T-helper 2 cell treated with Interferon-gamma antibody and Interleukin-4, amounts not matched to agents 100 ng/mL and 5 ng/mL, for 36 hours (primary cell): ENCODE measurements at regions not wholly inside any gene's neighbourhood (a gene's known extent, or its start where the extent isn't known, plus 50 kb on each side); places are given as distances from the start of the nearest gene placed in this dataset.
"Not testable (repeated sequence)": the region's sequence is repeated elsewhere in the genome, so short reads cannot be mapped to it uniquely, and the experiment has no call there.

Experiments
- intact Hi-C: fragments of 100-400 bp; cut with micrococcal nuclease; formaldehyde crosslinking; loops from one replicate; pipeline ENCODE4 v1.15.1; 2023

DNA sequence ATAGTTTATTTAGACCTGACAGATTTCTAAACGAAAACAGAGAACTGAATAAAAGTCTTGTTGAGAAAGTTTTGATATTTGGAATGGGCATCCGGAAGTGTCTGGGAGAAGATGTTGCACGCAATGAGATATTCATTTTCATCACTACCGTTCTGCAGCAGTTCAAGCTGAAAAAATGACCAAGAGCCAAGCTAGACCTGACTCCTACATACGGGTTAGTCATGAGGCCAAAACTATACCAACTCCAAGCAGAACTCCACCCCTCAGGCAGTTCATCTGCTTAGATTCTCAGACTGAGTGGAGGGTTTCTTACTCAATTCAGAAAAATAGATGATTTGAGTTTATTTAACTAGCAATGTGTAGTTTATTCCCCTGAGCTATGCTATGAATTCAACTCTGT lies 95.4 kb upstream of the ANXA1 start:
- intact Hi-C loops = no loop called here

DNA sequence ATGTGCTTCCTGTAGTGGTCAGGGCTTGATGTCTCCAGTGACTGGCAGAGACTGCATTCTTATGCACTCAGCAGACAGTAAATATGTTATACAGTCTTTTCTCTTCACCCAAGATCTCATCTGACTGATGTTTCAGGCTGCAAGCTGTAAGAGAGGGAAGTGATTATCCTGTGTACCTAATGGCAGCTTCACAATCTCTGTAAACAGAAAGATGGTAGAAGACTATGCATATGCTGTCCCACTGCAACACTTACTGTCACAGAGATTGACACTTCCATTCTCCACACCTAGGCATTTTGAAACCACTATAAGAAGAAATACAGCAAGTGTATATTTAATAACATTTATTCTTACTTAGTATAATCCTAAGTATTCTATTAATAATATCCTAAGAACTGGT lies 97.6 kb upstream of the ANXA1 start:
- intact Hi-C loops = no loop called here

DNA sequence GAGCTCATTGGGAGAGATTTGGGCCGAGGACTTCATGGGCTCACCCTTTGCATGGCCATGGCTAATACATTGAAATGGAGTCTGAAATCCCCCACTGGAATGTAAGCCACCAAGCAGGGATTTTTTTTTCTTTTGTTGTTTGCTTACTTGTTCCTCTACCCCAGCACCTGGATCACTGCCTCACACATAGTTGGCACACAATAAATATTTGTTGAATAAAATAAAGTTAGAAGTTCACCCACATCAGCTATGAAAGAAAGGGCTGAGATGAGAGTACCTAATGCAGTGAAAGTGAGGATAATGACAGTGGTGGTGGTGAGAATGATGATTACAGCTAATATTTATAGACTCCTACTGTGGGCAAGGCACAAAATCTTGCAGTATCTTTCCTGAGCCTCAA lies 98.1 kb upstream of the ANXA1 start:
- intact Hi-C loops = no loop called here

DNA sequence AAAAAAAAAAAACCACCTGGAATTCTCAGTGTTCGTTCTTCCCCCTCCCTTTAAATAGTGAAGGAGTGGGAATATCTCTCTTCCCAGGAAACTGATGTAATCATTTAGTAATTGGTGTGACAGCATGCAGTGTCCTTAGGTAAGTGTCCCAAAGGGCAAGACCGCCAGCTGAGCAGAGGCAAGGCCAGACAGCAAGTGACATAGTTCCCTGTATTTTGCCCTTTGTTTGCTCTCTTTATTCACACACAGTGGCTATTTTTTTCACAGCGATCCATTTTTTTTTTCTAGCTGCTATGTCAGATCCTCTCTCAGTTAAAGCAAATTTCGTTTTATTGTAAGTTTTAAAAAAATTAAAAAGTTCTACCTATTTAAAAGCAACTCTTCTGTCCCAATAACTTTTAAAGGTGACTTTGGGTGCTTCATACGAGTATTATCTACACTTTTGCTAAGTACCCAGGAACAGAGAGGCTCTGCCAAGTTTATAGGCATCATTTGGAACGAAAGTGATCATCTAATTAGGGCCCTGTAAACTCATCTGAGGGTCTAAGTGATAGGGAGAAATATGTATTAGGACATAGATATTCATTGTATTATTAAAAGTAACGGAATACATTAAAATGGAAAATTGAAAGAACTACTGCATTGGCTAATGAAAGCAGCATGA lies 98.2 kb upstream of the ALDH1A1 start:
- intact Hi-C loops = no loop called here

DNA sequence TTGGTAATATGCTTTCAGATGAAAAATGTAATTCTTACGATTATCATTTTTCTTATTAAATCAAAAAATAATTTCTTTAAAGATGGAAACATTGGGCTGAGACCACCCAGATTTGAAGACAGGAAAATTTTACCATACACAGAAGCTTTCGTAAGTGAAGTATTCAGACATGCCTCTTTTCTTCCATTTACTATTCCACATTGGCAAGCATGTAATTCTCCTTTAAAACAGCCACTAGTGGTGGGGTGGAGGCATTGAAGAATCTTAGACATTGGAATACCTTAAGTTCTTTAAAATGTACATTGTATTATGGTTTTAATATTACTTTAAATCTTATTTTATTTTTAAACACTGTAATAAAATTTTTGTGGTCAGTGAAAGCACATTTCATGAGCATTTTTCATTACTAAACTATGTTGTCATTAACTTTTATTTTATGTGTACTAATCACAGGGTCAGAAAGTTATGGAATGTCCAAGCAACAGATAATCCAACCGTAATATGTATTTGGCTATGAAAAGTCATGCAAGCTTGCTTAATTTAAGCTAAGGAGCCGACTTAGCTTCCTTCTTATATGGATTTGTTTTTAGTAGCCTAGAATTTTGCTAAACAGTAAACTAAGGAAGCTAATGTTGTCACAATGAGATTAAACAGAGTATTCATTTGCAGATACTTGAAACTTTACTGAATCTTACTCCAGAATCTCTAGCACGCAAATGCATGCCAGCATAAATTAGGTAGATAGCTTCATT lies 97.4 kb upstream of the ALDH1A1 start:
- intact Hi-C loops = no loop called here

DNA sequence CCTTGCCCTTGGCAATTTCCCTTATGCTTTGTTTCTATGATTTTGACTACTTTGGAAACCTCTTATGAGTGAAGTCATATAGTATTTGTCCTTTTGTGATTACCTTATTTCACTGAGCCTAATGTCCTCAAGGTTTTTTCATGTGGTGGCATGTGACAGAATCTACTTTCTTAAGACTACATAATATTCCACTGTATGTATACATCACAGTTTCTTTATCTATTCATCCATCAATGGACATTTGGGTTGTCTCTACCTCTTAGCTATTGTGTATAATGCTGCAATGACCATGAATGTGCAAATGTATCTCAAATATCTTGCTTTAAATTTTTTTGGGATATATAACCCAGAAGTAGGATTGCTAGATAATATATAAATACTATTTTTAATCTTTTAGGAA lies 96.4 kb upstream of the ALDH1A1 start:
- intact Hi-C loops = no loop called here

DNA sequence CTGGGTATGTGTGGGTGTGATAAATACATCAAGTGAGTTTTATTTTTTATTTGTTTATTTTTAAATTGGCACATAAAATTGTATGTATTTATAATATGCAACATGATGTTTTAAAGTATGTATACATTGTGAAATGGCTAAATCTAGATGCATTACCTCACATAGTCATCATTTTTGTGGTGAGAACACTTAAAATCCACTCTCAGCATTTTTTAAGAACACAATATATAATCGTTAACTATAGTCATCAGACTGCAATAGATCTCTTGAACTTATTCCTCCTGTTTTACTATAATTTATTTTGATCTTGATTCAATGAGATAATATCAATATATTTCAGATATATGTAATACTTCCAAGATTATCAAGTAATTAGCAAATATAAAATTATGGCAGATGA lies 93.9 kb upstream of the ALDH1A1 start:
- intact Hi-C loops = no loop called here

DNA sequence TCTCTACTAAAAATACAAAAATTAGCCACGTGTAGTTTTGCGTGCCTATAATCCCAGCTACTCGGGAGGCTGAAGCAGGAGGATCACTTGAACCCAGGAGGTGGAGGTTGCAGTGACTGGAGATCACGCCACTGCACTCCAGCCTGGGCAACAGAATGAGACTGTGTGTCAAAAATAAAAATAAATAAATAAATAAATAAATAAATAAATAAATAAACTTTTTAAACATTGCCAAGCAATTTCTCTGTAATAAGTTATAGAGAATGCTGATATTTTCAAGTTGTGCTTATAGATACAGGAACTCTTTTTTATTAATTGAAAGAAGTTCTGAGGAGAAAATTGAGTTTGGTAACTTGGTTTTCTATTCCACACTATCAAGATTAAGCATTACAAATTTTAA lies 91.9 kb upstream of the ALDH1A1 start:
- intact Hi-C loops = not testable (repeated sequence)

DNA sequence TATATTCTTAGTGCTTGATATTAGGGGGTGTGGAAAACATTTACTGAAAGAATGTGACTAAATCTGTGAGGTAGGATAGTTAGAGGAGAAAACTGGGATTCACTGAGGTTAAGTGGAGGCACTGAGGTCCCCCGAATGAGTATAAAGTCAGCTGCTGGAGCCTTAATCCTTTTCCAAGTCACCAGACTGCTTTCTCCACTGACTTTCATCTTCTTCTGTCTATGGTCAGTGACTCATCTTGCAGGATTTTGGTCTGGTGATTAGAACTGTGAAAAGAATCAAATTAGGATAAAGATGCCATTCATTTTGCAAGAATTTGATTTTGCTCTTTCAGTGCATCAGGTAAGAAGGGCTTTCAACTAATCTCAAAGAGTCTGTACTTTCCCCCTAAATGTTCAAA lies 89.3 kb upstream of the ALDH1A1 start:
- intact Hi-C loops = no loop called here

DNA sequence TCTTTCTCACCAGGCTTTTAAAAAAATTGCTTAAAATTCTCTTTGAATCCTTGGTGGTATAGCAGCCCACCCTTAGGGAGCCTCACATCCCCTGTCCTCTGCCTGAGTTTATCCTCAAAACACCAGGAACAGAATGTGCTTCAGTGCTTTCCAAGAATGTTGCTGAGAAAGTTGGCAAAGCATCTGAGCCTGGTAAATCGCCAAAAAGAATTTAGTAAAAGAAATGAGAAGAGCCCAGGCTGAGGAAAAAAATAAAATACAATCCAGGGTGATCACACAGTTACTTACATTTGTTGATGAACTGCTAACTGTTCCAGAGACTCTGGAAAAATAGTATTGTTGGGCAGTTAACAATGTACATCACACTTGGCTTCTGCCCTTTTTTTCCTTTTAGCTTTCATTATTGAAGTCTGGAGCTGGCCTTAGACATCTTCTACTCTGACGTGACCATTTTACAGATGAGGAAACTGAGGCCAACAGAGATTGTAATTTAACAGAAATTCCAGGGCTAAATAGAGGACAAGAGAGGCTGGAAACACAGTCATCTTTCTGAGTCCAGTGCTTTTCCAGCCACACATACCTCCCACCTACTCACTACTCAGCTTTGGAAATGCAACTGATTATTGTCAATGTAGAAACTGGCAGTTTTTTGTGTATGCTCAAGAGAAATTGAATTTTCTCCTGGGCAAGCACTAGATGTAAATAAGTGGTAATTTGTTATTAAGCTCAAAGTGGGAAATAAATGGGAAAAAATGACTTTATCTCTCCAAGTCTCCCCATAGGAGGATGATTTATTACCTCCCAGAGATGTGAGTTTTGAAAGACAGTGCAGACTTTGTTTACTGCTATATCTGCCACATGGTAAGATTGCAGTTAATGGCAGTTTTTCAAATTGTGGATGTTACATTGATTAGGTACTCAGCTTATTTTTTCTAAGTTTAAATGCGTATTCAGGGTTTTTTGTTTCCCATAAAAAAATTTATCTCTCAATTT lies 86.7 kb upstream of the ALDH1A1 start:
- intact Hi-C loops = no loop called here

DNA sequence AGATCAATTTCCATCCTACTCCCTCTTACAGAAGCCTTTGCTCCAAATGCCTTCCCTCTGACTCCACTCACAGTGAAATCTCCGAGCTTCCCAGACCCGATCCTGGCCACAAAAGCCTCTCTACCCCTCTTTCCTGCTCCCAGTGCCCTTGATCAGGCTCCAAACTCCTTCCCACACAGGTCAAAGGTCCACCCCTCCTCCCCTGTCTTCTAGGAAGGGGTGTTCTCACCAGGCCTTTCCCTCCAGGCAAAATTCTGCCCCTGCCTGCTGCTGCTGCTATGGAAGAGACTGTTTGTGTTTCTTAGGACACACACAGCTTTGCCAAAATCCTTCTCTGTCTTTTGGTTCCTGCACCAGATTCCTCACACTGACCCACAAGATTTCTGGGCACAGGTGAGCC lies 85.8 kb upstream of the ALDH1A1 start:
- intact Hi-C loops = no loop called here

DNA sequence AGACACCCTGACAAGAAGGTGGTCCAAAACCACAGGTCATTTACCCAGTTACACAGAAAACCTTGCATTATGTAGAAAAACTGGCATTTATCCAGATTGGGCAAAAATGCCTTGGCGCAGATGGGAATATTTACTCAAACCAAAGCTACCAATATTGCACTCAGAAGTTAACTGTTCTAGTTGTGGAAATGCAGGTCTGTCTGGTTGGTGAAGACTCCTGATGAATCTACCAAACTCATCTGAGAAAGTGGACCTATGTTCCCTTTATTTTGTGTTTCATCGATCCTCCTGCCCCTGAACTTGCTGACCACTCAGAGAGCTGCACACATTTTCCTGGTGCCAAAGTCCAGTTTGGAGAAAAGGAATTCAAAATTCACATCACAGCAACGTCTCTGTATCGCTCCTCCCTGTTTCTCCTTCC lies 85.2 kb upstream of the ALDH1A1 start:
- intact Hi-C loops = no loop called here

DNA sequence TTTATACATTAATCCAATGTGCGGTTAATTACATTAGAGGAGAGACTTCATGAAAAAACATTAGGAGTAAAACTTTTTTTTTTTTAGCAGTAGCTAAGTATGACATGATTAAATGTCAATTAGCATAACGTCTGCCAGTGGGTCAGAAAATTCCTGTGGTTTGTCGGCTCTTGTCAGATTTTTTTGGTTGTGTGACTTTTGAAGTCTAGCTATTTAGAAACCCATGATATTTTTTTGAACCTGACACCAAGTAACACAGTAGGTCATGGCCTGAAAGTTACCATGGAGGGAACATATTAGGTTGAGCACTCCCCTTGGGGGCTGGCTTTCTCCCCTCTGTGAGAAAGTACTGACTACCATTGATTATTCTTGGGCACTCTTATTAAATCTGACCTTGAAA lies 84.8 kb upstream of the ALDH1A1 start:
- intact Hi-C loops = no loop called here

DNA sequence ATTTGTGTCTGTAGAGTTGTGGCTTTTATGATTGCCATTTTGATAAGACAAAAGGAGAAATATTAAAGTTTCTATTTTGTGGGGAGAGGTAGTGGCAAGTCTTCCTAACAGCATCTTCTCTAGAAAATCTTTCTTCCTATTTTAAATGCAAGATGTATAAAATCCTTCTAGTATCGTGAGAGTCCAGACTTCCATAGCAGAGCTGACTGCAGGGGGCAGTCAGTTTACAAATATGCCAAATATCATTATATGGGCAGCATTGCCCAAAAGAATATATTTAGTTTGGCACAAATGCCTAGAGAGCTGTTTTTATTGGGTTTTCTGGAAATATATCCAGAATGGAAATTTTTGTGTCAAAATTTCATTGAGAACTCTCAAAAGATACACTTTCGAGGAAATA lies 82.1 kb upstream of the ALDH1A1 start:
- intact Hi-C loops = no loop called here

DNA sequence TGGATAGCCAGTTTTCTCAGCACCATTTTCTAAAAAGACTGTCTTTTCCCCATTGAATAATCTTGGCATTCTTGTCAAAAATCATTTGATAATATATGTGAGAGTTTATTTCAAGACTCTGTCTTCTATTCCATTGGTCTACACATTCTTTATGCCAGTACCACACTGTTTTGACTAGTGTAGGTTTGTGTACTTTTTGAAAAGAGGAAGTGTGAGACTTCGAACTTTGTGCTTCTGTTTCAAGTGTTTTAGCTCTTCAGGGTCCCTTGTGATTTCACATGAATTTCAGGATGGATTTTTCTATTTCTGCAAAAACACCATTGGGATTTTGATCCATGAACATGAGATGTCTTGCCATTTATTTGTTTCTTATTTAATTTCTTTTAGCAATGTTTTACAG lies 78.5 kb upstream of the ALDH1A1 start:
- intact Hi-C loops = no loop called here

DNA sequence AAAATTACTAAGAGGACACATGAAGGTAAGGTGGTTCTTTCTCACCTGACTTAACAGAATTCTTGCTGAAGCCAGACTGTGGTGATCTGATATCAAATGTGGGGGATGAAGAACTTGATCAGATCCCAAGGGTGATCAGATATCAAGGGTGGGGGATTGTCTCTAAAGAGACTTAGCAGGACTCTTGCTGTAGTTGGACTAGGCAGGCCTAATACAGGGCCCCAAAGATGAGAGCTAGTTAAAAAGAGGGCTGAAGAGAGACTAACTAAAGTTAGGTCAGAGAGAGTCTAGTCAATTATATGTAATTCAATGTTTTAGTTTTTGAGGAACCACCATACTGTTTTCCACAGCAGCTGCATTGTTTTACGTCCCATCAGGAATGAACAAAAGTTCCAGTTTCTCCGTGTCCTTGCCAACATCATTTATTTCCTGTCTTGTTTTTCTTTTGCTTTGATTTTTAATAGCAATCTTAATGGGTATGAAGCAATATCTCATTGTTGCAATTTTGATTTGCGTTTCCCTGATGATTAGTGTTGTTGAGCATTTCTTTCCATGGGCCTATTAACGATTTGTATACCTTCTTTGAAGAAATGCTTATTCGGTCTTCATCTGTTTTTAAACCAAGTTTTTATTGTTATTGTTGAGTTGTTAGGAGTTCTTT lies 77.6 kb upstream of the ALDH1A1 start:
- intact Hi-C loops = no loop called here

DNA sequence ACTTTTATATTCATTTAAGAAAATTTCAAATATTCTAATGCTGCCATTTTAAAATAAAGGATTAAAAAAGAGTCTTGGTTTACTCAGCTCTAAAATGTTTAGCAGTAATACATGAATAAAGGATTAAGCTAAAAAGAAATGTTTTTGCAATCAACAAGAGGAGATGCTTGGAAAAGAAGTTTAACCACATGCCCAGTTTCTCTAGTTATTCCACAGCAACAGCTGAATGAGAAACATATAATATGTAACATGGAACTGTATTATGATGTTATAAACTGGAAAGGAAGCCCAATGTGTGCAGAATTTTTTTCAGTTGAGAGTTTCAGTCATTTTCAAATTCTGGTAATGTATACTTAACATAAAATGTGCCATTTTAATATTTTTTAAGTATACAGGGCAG lies 76.5 kb upstream of the ALDH1A1 start:
- intact Hi-C loops = loop anchor here (10.0 kb wide), 2 partner anchors 175 to 995 kb away; no protein-coding TSS in a partner anchor

DNA sequence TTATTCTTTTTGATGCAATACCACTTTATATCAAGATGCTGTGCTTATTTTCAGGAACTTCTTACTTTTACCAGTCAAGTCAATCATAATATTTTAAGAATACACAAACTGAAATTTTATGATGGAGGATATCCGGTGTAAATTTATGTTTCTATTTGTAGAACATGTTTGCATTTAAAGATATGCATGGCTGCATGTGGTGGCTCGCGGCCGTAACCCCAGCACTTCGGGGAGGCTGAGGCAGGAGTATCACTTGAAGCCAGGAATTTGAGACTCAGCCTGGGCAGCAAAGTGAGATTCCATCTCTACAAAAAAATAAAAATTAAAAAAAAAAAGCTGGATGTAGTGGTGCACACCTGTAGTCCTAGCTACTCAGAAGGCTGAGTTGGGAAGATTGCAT lies 73.5 kb upstream of the ALDH1A1 start:
- intact Hi-C loops = loop anchor here (10.0 kb wide), 2 partner anchors 172 to 992 kb away; no protein-coding TSS in a partner anchor

DNA sequence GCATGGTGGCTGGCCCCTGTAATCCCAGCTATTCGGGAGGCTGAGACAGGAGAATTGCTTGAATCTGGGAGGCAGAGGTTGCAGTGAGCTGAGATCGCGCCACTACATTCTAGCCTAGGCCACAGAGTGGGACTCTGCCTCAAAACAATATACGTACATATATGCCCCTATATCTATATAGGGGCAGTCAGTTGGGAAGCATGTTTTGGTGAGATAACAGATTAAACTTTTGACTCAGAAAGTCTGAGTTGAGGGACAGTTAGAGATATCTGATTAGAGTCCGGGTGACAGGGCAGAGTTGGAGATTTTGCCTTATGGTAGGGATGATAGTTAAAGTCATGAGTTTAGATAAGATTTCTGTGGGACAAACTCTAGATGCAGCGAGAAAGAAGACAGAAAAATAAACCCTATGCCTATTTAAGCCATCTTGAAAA lies 71.8 kb upstream of the ALDH1A1 start:
- intact Hi-C loops = loop anchor here (10.0 kb wide), 2 partner anchors 170 to 990 kb away; no protein-coding TSS in a partner anchor

DNA sequence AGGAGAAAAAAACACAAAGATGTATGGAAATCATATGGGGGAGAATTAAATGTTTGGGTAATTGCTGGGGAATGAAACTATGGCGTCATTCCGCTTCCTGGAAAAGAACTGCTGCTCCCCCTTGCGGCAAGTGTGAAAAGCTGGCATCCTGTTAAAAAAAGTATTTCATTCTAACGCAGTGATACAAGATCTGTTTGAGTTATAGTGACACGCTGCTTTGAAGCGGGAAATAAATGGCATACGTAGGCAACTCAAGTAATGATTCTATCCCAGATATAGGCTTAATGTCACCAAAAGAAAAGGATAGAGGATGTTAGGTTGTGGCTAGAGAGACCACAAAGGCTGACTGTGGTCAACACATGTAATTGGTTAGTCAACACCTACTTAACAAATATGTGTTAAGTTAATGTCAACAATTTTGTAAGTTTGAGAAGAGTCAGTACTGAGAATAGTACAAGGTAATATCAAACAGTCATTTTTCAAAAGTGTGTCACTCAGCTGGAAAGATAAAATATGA lies 70.2 kb upstream of the ALDH1A1 start:
- intact Hi-C loops = loop anchor here (1.0 to 10.0 kb wide), 3 partner anchors 168 to 988 kb away; no protein-coding TSS in a partner anchor

DNA sequence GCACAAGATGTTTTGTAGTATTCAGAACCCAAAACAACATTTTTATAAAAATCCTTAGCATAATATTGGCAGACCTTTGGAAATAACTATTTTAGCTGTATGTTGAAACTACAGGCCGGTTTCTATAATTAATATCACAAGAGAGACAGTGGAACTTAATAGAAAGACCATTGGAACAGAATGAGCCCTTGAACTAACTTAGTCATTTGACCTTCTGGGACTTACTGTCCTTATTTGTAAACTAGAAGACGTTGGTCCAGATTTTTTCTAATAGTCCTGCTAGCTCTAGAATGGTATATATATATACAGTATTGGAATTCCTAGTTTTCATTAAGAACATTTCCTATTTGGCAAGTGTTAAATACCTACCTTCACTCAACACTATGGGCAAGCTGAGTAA lies 69.5 kb upstream of the ALDH1A1 start:
- intact Hi-C loops = loop anchor here (10.0 kb wide), 2 partner anchors 168 to 988 kb away; no protein-coding TSS in a partner anchor
